Amniotic stem cell (primary cell): ENCODE measurements at regions not wholly inside any gene's neighbourhood (a gene's known extent, or its start where the extent isn't known, plus 50 kb on each side); places are given as distances from the start of the nearest gene placed in this dataset.

Experiments
- DNase-seq: peaks from one replicate; lab custom pipeline; 2025; lab: John Stamatoyannopoulos, UW

DNA sequence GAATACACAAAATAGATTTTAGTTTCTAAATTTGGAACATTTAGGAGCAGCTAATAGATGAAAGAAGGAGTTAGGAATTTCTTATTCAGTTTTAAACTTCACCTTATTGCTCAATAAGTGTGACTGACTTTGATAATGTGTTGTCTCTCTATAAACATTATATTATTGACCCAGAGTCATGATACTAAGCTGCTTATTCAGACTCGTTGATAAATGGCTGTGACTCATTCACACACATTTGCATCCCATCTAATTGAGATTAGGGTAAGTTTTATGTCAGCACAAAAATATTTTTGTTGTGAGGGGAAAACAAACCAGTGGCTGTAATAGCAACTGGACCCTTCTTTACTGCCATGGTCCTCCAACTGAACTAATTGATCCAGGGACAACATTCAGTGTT lies 137.6 kb downstream of the GOLIM4 start:
- no peak for DNase-seq

DNA sequence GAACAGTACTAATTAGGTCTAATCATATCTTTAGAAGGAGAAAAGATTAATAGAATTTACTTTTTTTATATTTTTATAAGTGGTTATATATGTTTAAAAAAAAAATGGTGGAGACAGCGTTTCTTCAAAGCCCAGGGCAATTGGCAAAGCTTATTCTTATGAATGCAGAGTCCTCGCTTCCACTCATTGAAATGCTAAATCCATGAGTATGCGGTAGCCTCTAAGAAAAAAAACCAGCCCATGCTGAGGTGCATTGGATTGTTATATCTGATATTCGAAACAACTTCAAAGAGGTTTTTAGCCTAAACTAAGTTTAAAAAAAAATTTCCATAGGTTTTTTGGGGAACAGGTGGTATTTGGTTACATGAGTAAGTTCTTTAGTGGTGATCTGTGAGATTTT lies 142.8 kb downstream of the GOLIM4 start:
- no peak for DNase-seq

DNA sequence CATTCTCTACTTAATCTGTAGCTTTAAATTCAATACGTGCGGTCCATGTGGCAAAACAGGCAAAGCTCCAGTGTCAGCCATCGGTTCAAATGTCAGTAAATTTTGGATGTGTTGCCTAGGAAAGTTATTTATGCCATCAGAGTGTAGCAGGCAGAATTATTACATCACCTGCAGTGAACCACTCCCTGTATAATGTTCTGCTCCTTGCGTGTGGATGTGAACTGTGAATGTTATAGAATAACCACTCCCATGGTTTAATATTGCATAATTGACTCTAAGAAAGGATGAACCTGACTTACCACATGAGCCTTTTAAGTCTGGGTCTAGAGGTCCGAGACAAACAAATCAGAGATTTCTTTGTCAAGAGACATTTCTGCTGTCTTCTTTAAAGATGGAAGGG lies 145.5 kb downstream of the GOLIM4 start:
- no peak for DNase-seq

DNA sequence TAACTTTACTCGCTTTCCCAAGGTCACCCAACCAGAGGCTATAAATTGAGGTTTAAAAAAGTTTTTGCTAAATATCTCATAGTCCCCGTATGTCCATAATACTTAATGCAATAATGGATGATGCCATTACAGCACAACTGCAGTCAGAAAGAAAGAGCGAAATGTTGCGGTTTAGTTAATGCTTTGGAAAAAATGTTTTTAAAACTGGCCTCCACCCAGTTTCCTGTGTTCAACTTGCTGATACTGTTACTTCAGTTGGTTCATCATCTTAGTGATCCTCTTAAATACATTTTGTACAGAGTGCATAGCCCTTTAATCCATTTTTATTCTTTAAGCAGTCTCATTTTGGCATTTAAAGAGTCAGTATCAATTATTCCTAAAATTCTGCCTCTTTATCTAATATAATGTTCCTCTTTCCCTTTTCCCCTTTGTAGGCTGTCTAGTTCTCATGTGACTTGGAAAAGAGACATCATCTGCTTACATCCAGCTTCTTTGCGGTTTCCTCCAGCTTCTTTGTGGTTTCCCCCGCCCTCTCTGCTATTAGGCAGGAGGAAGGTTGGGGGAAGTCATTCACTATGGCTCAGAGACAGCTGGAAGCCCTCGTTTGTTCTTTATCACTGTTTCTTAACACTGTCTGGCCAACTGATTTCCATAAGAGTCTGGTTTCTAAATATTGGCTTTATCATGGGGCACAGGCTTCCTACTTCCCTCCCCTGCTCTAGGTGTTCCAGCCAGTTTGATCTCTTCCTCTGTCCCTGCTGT lies 154.3 kb downstream of the GOLIM4 start:
- no peak for DNase-seq

DNA sequence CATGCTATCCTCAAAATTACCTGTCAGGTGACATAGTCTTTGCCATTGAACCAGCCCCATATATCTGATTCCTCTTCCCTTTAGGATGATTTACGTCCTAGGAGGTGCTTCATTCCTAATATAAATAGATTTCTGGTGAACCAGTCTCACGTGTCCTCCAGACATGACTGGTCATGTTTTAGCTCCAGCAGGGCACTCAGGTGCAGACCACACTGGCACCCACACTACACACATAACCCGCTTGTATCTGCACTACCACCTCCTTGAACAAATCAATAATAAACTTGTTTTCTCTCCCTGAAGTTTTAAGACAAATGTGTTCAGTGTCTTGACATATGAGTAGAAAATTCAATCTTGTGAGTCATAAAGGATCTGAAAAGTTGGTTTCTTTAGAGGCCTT lies 155.5 kb downstream of the GOLIM4 start:
- no peak for DNase-seq

DNA sequence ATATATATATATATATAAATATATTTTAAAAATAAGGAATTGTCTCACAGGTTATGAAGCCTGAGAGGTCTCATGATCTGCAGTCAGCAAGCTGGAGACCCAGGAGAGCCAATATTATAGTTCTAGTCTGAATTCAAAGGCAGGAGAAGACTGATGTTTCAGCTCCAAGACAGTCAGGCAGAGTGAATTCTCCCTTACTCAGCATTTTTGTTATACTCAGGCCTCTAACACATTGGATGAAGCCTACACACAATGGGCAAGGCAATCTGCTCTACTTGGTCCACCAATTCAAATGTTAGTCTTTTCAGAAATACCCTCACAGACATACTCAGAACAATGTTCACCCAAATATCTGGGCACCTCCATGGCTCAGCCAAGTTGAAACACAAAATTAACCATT lies 157.2 kb downstream of the GOLIM4 start:
- DNase-seq, result no peak

DNA sequence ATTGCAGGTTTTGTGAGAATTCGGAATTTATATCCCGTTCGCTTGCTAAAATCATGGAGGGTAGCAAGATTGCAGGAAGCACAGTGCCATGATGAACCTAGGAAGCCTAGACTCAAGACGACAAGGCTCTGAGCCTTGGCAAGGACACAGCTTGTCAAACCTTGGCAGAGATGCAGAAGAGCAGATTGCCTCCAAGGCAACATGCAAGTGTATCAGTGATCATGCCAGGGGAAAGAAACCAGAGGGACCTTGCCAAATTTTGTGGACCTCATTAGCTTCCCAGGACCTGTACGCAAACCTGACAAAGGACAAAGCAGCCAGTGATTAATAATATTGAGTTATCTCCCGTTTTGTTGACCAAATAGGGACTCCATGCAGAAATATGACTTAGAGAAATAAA lies 159.7 kb downstream of the GOLIM4 start:
- no peak for DNase-seq

DNA sequence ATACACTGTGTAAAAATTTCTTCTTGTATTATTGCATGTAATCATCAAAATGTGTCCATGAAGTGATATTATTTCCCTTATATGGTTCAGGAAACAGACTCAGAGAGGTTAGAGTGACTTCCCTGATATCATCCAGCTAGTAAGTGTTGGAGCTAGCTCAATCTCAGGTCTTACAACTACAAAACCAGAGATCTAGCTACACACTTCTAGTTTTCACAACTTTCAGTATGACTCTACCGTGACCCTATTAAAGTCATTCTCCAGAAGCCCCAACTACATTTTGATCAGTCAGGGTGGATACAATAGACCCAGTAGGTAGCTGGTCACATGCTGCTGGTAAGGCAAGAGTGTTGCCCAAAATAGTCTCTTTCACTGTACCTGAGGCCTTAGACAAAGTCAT lies 165.3 kb downstream of the GOLIM4 start:
- no peak for DNase-seq

DNA sequence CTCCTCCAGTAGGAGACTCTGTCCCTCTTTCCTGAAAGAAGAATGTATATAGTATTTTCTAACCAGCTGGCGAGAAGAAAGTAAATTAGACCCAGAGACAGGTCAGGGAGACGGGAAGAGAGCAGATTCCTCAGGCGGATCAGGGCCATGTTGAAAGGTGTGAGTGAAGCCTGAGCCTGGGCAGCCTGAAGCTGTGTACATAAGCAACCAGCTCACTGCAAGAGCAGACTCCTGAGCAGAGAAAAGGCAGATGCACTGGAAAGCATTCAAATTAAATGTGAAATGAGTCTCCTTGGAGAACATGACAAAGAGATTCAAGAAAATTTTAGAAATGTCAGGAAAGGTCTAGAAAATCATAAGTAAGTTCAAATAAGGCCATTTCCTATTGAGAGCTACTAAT lies 165.8 kb downstream of the GOLIM4 start:
- no peak for DNase-seq

DNA sequence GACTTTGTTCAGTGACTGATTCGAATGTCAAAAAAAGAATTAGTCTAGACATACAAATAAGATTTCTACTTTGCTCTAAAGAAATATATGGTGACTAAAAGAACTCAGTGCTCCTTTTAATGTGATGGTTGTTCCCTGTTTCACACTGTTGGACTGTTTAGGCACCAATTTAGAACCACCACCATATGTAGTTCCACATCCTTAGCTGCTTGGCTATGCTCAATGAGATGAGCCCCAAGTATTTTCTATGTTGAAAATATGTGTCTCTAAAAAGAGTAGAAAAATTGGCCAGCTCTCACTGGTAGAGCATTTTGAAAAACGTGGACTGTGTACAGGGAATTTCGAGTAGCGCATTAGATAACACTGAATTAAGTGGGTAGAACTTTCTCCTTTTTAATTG lies 167.3 kb downstream of the GOLIM4 start:
- DNase-seq, result no peak

DNA sequence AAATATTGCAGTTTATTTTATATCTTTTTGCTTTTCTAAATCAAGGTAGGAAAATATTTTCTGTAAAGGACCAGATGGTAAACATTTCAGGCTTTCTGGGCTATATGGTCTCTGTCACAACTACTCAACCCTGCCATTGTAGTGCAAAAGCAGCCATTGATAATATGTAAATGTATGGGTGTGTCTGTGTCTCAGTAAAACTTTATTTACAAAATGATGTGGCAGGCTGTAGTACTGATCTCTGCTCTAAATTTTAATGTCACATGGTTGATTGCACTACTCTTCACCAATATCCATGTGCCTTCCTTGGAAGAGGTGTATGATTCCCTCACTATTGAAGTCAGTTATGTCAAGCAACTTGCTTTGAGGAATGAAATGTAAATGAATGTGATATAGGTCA lies 175.0 kb downstream of the GOLIM4 start:
- no peak for DNase-seq

DNA sequence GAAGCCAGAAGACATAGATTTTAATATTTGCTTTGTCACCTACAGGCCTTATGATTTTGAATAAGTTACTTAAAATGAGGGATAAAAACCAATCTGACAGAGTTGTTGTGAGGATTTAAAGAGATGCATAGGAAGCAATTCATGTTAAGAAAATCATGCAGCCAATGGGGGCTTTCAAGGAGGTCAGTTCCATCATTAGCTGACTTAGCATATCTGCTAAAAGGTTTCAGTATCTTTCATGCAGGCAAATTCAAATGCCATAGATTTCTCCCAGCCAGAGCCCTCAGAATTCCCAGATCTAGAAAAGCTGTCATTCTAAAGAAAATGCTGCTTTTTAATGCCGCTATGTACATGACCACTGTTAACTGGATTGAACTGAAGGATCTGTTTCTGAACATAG lies 176.1 kb downstream of the GOLIM4 start:
- DNase-seq, result no peak

DNA sequence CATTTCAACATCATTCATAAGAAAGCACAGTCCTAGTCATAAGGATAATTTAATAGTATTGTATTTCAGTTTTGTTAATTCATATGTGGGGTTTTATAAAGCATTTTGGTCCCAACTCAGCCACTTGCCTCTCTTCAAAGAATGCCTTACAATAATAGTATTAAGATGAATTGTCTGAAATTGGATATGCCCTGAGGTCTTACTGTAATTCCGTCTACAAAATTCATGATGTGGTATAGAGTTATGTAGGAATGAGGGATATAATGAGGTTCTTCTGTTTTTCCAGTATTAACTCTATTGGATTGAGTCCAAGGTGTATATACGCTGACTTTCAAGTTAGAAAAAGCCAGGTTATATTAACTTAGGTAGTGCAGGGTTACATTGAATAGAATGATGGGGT lies 177.0 kb downstream of the GOLIM4 start:
- no peak for DNase-seq

DNA sequence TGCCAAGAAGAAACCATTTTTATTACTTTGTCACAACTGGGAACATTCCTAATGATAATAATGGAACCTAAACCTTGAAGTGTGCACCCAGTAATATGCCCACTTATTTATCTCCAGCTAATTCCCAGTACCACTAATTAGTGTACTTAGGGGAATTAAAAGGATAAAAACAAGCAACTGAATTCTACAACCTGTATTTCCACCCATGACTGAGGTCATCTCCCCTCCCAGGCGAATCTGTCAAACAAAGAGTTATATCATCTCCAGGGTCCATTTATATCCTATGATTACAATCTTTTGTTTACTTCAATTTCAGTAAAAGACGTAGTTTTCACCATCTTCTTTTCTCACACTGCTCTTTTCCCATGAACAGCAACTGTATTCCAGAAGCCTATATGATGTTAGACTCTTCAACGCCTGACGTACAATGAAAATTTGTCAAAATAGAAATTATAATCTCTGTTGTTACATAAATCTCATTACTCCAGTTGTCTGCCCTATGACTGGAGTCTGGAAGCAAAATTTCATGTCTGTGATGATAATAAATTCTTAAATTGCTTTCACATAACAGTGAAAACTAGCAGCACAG lies 177.6 kb downstream of the GOLIM4 start:
- DNase-seq, result no peak

DNA sequence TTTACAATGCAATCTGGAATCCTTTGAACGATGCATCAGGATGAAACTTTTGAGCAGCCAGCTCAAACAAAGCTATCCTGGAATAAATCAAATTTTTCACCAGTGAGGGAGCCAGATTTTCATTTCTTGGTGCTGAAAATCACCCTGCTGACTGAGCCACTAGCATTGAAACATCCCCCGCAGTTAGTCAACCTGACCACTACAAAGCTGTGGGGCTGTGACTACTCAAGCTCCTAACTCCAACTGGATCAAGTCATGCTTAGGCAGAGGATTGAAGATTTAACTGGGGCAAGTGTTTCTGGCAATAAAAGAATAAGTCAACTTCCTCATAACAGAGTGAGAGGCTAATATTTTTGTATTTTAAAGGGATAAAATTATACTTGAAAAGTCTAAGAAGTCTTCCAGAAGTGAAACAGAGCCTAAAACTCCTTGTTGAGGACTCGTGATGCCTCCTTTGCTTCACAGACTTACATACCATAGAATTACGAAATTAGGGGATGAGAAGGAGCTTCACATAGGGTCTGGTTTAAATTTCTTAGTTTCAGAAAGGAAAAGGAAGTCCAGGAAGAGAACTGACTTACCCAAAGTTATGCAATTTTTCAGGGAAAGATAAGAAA lies 177.8 kb downstream of the SERPINI1 start:
- DNase-seq, result no peak

DNA sequence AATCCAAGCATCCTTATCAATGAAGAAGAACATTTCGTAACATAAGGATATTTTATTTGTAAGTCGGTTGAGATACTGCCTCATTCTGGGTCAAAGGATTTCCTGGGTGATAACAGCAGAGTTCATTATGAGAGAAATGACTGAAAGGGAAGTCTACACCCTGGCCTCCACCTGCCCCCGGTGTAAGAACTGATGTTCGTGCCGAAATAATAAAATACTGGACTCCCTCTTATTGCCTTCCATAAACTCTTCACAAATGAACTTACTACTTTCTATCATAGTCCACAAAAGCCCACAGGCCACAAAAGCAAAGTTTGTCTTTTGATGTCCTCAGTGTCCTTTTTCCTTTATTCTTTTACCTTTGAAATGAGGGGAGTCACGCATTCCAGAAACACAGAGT lies 174.4 kb downstream of the SERPINI1 start:
- DNase-seq, result no peak

DNA sequence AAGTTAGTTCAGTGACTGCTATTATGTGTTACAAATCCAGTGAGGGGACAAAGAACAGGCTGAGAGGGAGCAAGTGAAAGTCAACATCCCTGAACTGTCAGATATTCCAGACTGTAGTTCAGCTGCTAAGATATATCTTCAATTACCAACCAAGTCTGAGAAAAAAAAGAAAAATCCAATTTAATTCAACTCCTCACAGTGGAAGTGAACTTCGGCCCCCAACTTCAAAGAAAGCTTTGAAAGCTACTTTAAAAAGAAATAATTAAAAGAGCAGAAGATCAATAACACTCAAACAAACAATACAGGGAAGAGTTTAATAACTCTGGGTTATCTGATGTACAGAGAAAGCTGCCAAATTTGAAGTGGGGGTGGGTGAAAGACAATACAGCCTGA lies 174.0 kb downstream of the SERPINI1 start:
- no peak for DNase-seq

DNA sequence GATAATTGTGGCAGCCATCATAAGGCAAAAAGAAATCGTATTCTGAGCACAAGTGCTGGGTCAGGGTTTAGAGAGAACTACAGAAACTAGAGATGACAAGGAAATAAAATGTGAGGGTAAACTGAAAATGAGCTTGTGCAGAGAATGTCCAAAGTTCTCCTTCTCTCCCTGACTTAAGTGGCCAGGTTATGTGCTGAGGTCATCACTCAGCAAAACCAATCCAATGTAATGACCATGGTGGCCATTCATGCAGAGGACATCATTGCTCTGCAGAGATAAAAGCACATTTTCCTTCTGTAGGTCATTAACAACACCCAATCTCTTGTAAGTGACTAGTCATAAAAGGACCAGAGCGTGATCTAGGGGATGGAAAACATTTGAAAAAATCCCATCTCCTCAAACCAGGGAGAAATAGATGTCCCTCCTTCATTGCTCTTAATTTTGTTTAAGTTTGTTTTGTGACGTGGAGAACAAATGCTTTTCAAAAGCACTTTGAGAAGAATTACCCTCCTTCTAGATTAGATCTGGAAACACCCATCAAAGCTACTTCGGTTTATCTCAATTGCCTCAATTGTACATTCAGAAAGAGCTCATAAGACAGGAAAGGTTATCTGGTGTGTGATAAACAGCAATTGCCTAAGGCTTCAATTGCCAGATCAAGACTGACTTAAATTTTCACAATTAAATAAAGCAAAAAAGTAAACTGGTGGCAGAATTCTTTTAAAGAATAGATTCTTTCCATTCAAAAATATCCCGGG lies 173.4 kb downstream of the SERPINI1 start:
- DNase-seq, result no peak

DNA sequence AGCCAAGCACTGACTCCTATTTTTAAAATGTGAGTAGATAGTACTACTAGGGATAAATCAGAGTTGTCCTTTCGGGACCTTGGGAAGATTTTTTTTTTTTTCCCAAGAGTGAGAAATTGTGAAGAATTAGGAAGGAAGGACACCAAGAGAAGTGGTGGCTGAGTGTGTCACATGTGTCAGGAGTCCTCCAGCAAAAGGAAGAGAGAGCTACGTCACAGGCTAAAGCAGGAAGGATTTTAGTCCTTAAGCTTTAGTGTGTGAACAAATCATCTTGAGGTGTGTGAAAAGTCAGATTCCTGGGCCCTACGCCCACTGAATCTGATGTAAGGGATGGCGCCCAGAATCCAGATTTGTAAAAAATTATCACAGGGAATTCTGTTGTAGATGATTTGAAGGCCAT lies 172.7 kb downstream of the SERPINI1 start:
- DNase-seq, result no peak

DNA sequence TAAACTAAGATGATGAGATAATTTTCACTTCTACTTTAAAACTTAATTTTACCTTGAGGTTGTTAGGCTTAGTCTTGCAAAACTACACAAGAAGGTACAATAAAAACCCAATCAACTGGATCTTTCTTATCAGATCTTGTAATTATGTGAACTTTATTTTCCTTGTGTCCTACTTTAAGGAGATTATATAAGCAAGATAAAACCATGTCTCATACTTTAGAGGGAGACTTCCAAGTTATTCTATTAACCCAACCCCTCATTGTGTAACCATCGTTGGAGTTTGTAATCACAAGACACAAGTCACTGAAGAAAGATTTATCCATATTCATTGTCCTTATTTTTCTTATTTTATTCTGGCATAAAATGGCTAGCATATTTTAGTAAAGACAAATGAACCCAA lies 165.6 kb downstream of the SERPINI1 start:
- DNase-seq, result no peak

DNA sequence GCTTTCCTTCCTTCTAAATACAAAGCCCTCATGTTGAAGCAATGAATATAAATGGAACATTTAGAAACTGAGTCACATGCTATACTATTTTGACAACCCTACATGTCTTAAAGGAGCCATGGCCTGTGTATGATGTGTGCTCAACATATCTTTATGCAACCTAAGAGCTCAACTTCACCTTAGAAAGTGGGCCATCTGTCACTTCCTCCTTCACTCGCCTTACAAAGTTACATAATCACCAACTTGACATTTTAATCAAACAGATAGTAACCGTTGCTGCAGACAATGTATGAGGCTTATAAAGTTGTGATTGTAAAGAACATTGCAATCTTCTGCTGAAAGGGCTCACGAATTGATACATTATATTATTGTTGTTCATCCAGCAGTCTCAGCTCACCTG lies 163.6 kb downstream of the SERPINI1 start:
- DNase-seq, result no peak

DNA sequence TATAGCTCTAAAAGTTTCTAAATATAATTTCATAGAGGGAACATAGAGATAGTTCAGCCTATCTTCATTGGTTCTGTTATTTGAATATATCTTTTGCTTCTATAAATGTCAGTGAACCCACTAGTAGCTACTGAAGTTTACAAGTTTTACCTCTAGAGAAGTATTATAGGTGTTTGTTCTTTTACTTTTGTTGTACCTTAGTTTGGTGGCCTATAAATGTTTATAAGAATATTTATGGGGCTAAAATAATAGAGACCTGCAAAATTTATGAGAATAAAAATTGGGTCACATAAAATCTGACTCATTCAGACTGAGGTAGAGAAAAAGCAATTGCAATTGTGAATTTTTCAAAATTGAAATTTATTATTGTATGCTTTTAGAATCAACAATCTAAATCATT lies 162.6 kb downstream of the SERPINI1 start:
- no peak for DNase-seq

DNA sequence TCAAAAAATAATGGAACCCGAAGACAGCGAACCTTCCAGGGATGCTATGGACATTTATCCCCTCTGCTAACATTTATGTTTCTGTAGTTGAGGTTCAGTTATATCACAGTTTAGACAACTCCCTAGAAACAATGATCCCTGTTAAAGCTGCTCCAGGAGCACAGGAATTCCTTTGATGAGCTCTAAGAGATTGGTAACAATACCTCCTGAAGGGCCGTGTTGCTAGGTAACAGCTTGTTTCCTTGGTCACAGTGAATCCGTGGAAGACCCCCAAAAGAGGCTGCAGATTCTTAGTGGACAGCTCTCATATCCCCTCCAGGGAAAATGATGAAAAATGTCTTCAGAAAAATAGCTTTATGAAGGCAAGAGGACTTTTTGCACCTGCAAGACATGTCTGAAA lies 160.2 kb downstream of the SERPINI1 start:
- no peak for DNase-seq
